Activated T-cell treated with anti-CD3 and anti-CD28 coated beads, Interleukin-2, amount 50 U/mL, for 48 hours (primary cell): ENCODE measurements at regions not wholly inside any gene's neighbourhood (a gene's known extent, or its start where the extent isn't known, plus 50 kb on each side); places are given as distances from the start of the nearest gene placed in this dataset.
"Not testable (repeated sequence)": the region's sequence is repeated elsewhere in the genome, so short reads cannot be mapped to it uniquely, and the experiment has no call there.

Experiments
- DNase-seq, 2 experiments: peaks; one replicate each; pipeline ENCODE4 v3.0.0-alpha.2; 2020

DNA sequence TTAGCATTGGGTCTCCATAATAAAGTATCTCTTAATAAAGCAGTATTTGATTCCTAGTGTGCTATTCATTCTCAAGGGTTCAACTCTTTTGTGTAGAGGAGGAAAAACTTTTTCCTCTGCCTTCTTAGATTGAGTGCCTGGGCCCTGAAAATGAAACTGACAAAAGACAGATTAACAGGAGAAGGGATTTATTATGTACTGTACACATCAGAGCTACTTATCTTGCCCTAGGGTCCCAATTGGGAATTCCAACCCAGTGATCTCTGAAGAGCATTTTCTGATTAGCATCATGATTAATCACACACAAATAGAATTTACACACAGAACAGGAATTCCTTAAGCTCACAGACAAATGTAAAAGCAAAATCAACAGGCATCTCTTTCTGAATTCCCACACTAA, 128.9 kb downstream of the CD164 start:
- no peak for DNase-seq

DNA sequence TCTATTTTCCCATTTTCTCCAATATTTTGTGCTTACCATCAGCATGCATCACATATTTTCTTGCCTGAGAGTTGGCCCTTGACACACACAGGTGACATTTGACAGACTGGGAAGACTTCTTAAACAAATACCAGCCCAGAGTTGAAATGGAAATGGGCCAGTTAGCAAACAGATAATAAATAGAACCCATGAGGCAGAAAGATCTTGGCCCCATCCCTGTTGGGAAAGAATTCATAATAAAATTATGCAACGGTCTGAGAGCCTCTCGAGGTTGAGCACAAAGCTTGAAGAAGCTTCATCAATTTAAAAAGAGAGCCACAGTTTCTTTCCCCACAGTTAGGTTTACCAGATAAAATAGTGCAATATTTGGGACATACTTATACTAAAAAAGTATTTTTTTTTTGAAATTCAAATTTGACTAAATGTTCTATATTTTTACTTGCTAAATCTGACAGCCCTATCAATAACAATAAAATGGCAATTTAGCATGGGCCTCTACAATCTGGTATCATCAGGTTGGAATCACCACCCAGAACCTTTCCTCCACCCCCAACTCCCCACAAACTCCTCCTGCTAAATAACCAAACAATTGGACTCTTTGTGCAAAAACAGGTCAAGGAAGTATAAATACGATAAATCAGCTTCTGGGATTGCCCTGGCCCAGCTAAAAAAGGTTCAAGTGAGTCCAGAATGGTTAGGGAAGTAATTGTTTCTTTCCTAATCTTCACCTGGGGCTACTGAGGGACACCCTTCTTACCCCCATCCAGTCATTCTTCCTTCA, 129.8 kb downstream of the CD164 start:
- DNase-seq = no peak

DNA sequence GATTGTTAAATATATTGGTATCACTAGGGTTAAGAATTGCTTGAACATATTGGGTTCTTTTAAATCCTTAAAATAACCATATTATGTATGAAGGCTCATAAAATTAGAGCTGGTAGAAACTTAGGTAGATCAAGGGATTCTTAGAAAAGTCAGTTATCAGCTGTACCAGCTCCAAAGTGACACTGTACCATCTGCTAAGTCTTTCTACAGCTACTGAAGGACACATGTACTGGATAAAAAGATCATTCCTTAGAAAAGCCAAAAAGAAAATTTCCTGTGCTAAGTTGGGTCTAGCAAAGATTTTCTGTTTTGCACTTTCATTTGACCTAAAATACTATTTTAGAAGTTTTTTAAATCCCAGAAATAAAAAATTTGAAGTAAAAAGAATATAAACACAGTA, 130.4 kb downstream of the CD164 start:
- no peak for DNase-seq

DNA sequence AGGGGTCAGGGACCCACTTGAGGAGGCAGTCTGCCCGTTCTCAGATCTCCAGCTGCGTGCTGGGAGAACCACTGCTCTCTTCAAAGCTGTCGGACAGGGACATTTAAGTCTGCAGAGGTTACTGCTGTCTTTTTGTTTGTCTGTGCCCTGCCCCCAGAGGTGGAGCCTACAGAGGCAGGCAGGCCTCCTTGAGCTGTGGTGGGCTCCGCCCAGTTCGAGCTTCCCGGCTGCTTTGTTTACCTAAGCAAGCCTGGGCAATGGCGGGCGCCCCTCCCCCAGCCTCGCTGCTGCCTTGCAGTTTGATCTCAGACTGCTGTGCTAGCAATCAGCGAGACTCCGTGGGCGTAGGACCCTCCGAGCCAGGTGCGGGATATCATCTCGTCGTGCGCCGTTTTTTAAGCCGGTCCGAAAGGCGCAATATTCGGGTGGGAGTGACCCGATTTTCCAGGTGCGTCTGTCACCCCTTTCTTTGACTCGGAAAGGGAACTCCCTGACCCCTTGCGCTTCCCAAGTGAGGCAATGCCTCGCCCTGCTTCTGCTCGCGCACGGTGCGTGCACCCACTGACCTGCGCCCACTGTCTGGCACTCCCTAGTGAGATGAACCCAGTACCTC, 131.6 kb downstream of the CD164 start:
- not testable (repeated sequence) for DNase-seq

DNA sequence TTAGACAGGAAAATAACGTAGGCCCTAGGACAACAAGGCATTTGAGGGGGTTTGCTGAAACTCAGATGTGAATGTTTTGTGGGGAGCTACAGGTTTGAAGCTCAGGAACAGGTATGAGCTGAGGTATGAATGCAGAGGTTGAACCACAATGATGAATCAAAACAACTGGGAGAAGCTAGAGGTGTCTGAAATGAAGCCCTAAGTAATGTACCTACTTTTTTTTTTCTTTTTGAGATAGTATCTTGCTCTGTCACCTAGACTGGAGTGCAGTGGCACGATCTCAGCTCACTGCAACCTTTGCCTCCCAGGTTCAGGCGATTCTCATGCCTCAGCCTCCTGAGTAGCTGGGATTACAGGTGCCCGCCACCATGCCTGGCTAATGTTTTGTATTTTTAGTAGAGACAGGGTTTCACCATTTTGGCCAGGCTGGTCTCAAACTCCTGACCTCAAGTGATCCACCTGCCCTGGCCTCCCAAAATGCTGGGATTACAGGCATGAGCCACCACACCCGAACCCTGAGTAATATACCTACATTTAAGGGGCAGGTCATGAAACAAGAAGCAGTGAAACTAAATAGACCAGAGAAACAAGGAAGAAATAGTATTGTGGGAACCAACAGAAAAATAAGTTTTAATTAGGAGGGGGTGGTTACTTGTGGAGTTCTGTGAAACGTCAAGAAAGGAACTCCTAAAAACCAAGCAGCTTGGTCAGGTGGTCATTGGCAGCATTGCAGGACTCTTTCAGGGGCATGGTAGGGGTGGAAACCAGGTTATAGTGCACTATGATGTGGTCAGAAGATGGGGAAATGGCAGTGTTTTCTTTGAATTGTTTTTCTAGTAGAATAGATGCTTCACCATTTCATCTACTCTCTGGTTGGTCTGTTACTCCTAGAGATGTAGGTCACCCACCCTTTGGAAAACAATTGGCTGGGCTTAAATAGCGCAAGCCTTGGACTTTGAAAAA, 138.1 kb downstream of the CD164 start:
- no peak for DNase-seq

DNA sequence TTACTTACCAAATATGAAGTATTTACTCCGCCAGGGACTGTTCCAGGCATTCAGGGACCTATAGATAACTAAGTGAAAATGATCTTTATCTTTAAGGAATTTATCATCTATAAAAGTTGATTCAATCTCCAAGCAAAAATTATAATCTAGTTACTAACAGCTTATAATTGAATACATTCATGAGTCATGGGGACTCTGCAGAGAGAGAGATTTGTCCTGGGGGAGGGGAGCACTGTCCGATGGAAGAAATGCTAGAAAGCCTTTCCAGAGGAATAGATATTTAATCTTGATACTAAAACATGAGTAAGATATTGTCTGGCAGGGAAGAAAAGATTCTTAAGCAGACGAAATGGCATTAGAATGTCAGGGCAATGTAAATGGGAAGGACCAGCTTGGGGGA, 139.3 kb downstream of the CD164 start:
- DNase-seq = no peak

DNA sequence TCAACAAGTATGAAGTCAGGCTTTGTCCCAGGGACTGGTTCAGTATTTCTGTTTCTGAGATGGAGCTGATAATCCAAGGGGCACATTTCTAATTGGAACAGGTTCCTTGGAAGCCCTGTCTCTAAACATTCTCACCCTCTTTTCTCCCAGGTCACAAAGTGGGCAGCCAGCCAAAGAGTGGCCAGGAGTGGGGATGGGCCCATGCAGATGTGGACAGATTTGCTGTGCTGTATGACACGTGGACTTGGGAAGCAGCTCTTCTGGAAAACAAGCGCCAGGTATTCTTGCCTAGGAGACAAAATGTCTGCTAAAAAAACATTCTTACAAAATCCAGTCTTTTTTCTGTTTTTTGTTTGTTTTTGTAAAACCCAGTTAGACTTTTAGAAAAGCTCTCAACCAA, 140.2 kb downstream of the CD164 start:
- DNase-seq = no peak

DNA sequence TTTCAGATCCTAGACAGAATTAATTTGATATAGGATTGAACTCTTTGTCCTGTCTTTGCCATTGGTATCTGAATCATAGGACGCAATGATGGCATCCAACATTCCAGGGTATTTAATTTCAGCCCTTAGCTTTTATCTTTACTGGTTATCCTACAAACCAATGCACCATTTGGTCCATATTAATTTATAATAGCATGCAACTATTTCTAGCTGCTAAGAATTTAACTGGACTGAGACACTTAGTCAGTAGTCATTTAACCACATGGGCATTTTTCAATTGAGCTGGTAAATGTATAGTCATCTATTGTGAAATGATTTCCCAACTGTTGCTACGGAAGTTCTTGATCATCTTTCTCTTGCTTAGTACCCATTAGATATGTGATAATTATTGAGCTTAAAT, 141.1 kb downstream of the CD164 start:
- no peak for DNase-seq

DNA sequence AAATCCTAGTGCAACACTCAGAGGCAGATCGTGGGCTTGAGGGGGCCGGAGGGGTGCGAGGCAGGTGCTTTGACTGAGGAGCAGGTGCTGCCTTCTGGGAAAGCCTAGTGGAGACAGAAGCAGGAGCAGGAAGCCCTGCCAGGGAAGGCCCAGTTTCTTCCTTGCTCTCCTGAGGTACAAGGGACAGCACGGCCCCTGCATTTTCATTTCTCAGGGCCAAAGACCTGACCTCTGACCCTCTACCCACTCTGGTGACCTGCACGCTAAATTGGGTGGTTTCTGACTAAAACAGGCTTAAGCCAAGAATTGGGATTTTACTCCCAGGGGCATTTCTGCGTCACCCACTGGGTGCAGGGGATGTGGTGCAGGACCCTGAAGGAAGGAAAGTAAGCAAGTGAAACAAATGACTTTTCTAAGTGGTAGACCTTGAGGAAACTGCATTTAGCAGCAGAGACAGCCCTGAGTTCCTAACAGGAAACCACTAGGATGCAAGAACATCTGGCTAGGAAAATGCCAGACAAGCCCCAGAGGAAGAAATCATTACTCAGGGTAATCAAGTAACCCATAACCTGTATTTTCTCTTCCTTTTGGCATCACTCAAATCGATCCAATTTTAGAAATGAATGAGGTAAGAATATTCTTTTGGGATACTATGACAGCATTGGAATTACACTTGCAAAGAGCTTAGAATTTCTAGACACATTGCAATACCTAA, 141.7 kb downstream of the CD164 start:
- DNase-seq = no peak

DNA sequence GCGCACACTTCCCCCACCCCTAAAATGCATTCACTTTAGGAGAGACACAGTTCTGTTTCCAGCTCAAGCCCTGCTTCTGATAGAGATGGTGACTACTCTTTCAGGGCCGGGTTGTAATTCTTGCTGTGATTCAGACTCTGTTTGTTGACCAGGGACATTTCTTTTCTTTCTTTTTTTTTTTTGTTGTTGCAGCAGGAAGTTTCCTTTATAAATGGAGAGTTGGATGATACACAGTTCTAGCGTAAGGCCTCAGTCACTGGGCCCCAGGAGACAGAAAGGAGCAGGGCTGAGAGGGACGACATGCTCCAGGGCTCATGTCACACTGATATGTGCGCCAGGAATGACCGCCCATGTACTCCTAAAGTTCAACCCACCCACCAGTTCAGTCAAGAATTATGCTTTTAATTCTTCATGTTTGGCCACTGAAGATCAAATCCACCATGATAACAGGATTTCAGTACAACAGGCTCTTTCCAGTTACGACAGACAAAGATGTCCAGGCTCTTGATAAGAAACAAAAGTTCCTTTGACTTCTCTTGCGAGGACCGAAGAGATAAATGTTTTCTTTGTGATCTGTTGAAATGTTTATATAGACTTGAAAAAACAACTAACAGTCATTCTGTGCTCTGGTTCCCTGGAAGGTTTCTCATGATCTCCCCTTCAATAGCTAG, 142.5 kb downstream of the CD164 start:
- no peak for DNase-seq

DNA sequence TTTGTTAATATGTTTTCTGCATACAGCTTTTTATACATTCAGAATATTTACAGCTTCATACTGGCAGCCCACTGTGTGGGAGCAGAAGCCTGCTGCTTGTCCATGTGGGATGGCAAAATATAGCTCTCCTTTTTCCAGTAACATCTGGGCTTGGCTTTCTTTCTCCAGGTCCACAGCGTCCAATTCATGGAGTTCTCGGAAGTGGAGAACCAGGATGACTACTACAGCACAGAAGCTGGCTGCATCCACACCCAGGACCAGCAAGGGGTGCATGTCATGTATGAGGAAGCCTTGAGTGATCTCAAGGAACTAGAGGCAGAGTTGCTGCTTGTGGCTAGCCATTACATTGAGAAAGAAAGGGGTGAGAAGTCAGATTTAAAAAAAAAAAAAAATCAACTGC, 143.1 kb downstream of the CD164 start:
- no peak for DNase-seq

DNA sequence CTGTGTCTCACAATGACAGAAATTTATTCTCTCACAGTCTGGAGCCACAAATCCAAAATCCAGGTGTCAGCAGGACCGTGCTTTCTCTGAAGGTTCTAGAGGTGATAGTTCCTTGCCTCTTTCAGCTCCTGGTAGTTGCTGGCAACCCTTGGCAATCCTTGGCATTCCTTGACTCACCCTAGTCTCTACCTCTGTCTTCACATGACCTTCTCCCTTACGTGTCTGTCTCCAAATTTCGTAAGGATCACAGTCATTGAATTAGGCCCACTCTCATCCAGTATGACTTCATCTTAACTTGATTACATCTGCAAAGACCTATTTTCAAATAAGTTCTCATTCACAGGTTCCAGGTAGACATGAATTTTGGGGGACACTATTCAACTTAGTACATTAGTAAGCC, 143.1 kb downstream of the CEP57L1 start:
- DNase-seq = no peak

DNA sequence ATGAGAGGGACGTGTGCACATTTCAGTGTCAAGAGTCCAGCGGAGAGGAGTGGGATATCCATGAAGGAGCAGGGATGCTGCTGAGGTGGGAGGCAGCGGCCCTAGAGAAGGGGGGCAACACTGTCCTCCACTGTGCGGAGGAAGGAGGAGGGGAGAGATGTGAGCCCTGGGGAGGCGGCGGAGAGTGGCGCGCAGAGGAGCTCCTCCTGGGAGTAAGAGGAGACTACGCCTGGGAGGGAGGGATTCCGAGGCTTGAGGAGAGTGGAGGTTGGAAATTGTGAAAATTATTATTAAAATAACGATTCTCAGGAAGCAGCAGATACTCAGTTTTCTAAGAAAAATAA, 142.7 kb downstream of the CEP57L1 start:
- DNase-seq = no peak

DNA sequence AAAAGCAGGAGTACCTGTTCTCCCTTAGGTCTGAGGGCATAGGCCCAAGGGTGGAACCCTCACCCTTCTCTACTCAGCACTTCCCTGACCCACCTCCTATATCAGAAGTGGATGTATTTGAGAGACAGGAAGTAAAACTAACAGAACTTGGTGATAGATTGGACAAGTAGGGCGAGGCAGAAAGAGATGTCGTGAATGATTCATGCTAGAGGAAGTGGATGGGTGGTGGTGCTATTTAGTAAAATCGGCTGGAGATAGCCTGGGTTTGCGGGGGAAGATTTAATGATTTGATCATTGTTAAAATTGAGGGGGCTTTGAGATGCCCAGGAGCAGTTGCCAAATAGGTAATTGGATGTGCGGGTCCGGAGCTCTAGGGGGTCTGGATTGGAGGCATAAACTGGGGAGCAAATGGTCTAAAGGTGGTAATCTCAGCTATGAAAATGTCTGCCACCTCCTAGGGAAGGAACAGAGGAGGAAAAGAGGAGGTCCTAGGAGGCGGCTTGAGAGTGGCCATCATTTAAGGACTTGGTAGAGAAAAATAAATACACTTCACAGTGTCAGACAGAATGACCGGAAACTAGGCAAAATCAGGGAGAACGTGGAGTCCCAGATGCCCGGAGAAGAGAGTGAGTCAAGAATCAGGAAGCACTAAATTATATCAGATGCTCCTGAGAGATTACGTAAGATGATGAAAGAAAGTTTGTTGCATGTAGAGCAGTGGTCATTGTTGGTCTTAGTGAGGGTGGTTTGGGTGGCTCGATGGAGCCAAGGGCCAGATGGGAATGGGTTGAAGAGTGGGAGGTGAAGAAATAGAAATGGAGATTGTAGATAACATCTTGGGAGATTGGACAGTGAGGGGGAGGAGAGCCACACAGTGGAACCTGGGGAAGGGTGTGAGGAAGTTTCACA, 142.0 kb downstream of the CEP57L1 start:
- peak in 1 of 2 experiments; percentile 22 for DNase-seq

DNA sequence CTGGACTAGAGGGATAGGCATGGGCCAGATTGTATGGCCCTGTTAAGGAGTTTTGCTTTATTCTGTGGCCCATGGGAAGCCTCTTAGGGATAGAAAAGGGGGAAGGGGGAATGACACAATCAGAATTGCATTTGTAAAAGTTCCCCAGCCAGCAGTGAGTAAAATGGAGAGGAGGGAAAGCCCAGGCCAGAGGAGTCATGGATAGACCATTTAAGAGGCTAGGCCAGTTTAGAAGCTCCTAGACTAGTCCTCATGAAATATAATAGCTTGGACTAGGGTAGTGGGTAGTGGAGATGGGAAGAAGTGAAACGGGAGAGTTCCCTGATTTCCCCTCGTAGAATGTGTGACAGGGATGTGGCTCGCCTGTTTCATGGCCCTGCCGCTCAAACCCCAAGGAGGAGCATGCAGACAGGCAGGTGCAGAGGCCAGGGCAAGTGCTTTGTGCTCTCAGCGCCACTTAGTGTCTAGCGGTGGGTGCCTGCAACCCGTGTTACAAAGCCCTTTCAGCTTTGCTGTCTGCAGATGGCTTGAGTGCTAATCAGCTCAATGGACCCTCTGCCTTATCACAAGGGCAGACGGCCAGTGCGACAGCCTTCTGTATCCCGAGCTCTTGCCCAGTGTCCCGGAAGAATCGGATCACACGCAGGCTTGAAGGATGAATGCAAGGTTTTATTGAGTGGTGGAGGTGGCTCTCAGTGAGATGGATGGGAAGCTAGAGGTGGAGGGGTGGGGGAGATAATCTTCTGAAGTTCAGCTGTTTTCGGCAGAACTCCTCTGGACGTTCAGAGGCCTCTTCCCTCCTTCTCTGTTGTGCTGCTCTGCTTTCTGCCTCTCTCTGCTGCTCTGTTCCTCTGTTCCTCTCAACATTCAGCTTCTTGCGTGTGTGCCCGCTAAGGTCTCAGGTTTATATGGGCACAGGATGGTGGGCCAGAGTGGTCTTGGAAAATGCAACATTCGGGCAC, 141.1 kb downstream of the CEP57L1 start:
- peak; percentile 35 to 42 for DNase-seq

DNA sequence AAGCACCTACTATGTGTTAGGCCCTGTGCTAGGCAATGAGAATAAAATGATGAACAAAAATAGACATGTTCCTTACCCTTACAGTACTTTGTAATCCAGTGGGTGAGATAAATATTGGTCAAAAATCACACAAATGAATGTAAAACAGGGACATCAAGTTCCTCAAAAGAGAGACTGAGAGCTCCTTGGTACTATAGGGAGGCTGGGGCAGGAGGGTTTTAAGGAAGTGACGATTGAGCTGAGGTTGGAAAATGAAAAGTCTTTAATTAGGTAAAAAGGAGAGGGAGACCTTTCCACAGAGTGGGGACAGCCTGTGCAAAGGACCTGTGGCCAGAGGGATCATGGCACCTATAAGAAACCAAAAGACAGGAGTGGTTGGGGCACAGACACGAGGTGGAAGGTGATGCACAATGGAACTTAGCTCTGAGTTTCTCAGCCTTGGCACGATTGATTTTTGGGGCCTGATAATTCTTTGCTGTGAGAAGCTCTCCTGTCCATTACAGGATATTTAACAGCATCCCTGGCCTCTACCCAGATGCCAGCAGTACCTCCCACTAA, 140.3 kb downstream of the CEP57L1 start:
- no peak for DNase-seq

DNA sequence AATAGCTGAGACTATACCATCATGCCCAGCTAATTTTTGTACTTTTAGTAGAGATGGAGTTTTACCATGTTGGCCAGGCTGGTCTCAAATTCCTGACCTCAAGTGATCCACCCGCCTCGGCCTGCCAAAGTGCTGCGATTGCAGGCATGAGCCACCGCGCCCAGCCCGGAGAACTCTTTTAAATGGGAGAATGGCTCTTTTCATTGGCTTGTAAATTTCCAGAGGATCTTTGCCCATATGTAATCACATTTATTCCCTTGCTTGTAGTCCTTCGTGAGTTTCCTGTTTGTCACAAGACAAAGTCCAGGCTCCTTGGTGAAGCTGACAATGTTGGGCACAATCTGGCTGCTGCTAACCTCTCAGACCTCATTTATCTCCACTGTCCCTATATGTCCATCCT, 135.1 kb downstream of the CEP57L1 start:
- DNase-seq = no peak

DNA sequence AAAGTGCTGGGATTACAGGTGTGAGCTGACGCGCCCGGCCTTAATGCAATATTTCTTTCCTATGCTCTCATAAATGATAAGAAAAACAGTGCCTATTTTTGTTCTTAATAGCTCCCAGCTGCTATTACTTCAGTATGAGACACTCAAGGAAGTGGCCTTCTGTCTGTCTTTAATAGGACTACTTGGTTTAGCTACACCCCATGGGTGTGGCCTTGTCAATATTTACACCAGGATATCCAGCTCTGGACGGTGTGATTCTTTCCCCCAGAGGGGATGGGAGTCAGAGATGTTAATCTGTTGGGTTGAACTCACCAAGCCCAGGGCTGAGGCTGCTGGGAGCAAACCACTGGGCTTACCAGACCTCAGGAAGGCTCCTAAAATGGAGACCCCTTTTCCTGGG, 134.2 kb downstream of the CEP57L1 start:
- no peak for DNase-seq

DNA sequence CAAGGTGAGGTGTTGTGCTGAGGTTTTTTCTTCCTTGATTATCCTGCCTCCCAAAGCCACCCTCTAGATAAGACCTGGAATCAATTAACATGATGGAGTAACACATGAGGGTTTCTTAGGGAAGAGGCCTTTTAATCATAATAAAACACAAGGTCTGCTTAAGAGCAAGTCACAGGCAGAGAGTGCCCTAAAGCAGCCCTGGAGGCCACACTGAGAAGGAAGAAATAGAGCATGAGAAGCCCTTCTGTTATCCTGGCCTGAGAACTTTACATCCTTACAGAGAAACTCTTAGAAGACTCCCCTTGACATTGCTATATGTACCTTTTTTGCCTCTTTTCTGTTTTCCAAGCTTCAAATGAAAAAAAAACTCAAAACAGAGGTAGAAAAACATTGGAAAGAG, 132.3 kb downstream of the CEP57L1 start:
- DNase-seq = no peak

DNA sequence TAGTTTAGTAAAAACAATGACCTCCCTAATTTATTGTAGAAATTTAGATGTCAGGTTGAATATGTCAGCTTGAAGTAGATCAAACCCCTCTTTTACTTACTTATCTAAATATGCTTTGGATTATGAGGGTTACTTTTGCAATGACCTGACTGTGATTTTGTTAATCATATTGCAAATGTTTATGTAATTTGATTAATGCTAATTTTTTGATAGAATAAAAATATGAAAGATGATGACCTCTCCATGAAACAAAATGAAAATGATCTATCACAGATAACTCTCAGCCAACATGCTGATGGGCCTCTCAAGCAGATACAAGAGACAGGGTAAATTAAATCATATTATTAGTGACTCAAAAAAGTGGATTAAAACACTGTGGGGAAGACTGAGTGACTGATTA, 131.0 kb downstream of the CEP57L1 start:
- DNase-seq = no peak
